ENCODE measurements at regions not wholly inside any gene's neighbourhood (a gene's known extent, or its start where the extent isn't known, plus 50 kb on each side); places are given as distances from the start of the nearest gene placed in this dataset.

- in situ Hi-C loops (cut with HindIII; ENCODE audit: low sequenced_read_pairs): no loop called here
Observed at GRCh38 chr22:49215840-49216239, 611.8 kb downstream of the BRD1 start.

GRCh38 chr22:49214976-49215375 is 612.7 kb downstream of the BRD1 start:
- in situ Hi-C loops (cut with HindIII; ENCODE audit: low sequenced_read_pairs): no loop called here

- in situ Hi-C loops (cut with HindIII; ENCODE audit: low sequenced_read_pairs): no loop called here
Observed at GRCh38 chr22:49213731-49214352, 613.8 kb downstream of the BRD1 start.

- in situ Hi-C loops (cut with HindIII; ENCODE audit: low sequenced_read_pairs): no loop called here
Observed at GRCh38 chr22:49212466-49212865, 615.2 kb downstream of the BRD1 start.

GRCh38 chr22:49212002-49212401 is 615.7 kb downstream of the BRD1 start:
- in situ Hi-C loops (cut with HindIII; ENCODE audit: low sequenced_read_pairs): no loop called here

GRCh38 chr22:49211176-49211575 is 616.5 kb downstream of the BRD1 start:
- in situ Hi-C loops (cut with HindIII; ENCODE audit: low sequenced_read_pairs): no loop called here

GRCh38 chr22:49210606-49211005 is 617.1 kb downstream of the BRD1 start:
- in situ Hi-C loops (cut with HindIII; ENCODE audit: low sequenced_read_pairs): no loop called here

- in situ Hi-C loops (cut with HindIII; ENCODE audit: low sequenced_read_pairs): no loop called here
Observed at GRCh38 chr22:49209452-49210195, 618.0 kb downstream of the BRD1 start.

GRCh38 chr22:49208768-49209252 is 618.9 kb downstream of the BRD1 start:
- in situ Hi-C loops (cut with HindIII; ENCODE audit: low sequenced_read_pairs): no loop called here

- in situ Hi-C loops (cut with HindIII; ENCODE audit: low sequenced_read_pairs): no loop called here
Observed at GRCh38 chr22:49208004-49208402, 619.7 kb downstream of the BRD1 start.

- in situ Hi-C loops (cut with HindIII; ENCODE audit: low sequenced_read_pairs): no loop called here
Observed at GRCh38 chr22:49207008-49208003, 620.4 kb downstream of the BRD1 start.

- in situ Hi-C loops (cut with HindIII; ENCODE audit: low sequenced_read_pairs): no loop called here
Observed at GRCh38 chr22:49206281-49206680, 621.4 kb downstream of the BRD1 start.

GRCh38 chr22:49205483-49205800 is 622.2 kb downstream of the BRD1 start:
- in situ Hi-C loops (cut with HindIII; ENCODE audit: low sequenced_read_pairs): no loop called here

- in situ Hi-C loops (cut with HindIII; ENCODE audit: low sequenced_read_pairs): no loop called here
Observed at GRCh38 chr22:49204599-49205482, 622.8 kb downstream of the BRD1 start.

GRCh38 chr22:49203859-49204598 is 623.6 kb downstream of the BRD1 start:
- in situ Hi-C loops (cut with HindIII; ENCODE audit: low sequenced_read_pairs): no loop called here

GRCh38 chr22:49203091-49203858 is 624.4 kb downstream of the BRD1 start:
- in situ Hi-C loops (cut with HindIII; ENCODE audit: low sequenced_read_pairs): no loop called here

- in situ Hi-C loops (cut with HindIII; ENCODE audit: low sequenced_read_pairs): no loop called here
Observed at GRCh38 chr22:49202226-49202625, 625.4 kb downstream of the BRD1 start.

GRCh38 chr22:49201046-49201970 is 626.4 kb downstream of the BRD1 start:
- in situ Hi-C loops (cut with HindIII; ENCODE audit: low sequenced_read_pairs): no loop called here

Data from DLD1 (cell line).